GM18519 (cell line): ENCODE measurements at regions not wholly inside any gene's neighbourhood (a gene's known extent, or its start where the extent isn't known, plus 50 kb on each side); places are given as distances from the start of the nearest gene placed in this dataset.
A peak's percentile ranks its signal among the peaks of the same experiment; 100 is the strongest.

Experiments
- ATAC-seq: cut with Tn5 transposase; IDR thresholded peaks from one replicate; pipeline ENCODE4 v1.9.1; 2021; ENCODE audit warnings: mild to moderate bottlenecking, moderate library complexity; ENCODE audit not compliant: unreplicated experiment, low FRiP score

DNA sequence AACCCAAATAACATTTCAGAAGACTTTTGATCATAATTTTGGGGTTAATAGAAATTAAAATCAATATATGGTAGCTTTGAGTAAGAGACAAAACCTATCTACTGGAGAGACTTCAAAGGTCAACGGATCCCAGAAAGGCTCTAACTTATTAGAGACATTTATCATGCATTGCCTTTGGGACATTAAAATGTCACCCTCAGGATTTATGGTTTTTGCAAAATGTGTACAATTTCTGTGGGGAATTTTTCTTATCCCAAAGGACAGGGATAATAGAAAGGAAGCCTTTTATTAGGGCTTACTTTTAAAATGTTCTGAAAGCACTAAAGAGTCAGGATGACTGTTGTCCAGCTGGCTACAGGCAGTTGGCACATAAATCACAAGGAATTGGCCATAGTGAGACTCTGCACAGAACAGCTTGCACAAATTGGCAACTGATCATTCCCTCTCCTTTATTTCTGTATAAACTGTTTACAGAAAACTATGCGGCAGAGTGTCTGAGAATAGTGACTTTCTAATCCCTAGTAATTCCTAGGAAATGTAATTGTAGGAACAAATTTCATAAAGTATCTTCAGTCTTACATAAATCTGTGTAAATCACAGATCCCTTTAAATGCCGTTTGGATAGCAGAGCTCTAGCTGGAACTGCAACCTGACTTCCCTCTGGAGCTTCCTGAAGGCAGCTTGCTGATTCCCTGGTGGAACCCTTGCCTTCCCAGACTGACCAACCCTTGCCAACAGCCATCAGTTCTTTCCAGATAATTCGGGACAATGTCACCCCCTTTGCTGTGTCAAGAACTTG is 201.1 kb upstream of the PREP start:
- no peak for ATAC-seq

DNA sequence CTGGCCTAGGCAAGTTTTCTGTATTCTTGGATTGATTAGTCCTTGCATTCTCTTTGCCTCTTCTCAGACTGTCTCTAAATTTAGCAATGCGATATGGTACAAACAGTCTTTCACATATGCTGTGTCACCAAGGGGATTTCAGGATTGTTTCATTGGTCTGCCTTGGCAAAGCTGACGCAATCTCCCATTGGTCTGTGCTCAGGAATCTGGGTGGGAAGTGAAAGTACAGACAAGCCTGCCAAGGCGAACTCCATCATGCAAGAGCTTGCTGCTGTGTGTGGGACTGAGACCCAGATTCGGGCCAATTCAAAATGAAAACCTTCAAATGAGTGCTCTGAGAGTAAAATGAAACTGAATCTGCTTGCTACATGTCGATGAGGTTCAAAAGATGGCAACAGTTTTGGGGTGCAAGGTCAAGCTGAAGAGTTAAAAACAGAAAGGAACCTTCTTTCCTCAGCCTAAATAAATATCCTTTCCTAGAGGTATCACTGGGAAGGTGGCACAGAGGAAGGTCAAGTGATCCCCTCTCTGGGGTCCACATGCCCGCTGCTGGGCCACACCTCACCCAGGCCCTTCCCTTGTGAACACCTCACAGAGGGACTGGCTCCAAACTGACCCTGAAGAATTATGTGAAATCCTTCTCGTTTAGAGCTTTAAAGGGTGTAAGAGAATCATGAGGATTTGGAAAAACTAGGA is 198.8 kb upstream of the PREP start:
- ATAC-seq, result peak; percentile 77

DNA sequence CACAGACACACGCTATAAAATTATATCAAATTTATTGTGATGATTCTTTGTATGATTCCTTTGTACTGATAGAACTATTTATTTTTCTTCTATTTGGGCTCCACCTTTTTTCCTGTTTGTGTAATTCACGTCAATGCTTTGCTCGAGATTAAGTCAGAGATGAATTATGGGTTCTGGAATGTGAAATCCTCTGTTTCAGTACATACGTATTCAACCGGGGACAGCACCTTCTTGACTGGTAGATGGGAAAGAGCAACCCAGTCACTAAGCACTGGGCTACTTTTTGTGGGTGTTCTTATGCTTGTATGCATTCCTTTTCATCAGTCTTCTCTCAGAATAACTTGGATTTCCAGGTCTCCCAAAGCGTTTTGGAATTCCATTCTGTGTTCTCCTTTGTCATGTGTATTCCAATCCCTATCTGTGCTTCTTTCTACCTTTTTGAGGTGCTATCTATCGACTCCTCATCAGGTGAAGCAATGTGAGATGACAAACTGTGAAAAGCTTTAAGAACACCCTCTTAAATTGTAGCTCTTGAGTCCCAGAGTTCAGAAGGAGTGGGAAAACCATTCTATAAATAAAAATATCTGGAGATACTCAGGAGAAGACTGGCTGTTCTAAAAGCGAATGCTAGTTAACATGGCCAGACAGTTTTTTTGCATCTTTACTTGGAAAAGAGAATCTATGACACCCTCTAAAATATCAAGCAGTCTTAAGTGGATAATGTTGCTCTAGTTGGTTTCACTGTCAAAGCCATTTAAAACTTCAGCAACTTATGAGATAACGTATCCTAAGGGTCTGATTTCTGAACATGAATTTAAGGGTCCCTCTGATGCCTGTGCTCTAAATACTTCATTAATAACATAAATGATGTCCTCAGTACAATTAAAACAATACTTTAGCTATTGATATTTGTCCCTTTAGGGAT is 197.7 kb upstream of the PREP start:
- no peak for ATAC-seq

DNA sequence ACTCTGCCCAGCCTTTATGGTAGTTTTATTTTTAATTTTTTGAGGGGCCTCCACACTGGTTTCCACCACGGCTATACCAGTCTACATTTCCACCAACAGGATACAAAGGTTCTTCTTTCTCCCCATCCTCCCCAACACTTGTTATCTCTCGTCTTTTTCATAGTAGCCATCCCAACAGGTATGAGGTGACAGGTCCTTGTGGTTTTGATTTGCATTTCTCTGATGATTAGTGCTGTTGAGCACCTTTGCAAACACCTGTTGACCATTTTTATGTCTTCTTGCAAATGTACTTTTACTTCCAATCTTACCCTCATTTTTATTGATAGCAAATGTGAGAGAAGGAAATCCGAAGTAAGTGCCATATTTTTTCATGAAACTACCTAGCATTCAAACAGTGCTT is 195.4 kb upstream of the PREP start:
- ATAC-seq, result no peak

DNA sequence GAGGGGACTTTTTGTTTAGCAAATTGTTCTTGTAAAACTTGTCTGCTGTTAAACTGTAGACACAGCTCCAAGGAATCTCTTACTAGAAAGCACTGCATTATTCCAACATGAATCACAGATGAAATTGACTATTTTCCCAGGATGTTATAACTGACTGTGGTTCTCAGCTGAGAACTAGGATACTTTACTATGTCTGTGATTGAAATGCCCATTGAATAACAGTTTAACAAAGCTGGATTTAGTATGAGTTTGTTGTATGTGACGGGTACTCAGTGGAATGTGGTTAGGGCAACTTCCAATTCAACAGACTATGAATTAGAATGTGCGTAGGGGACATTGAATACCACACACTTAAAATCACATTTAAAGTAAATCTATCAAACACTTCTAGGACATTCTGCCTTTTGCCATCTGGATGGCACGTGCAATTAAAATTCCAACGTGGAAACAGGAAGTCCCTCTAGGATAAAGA is 193.4 kb upstream of the PREP start:
- ATAC-seq, result no peak

DNA sequence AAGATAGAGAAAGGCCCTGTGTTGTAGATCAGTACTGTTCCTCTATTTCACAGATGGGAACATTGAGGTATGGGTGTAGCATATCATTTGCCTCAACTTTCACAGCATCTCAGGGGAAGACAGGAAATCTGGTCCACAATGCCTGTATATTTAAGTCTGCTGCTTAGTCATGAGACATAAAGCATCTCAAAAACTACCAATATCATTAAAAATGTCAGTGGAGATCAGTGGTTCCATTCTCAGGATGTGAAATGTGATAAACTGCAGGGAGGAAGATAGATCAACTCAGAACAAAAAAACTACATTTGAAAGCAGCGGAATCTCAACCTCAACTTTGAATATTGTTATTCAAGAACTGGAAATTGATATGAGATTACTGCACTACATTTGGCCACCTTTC is 192.9 kb upstream of the PREP start:
- no peak for ATAC-seq

DNA sequence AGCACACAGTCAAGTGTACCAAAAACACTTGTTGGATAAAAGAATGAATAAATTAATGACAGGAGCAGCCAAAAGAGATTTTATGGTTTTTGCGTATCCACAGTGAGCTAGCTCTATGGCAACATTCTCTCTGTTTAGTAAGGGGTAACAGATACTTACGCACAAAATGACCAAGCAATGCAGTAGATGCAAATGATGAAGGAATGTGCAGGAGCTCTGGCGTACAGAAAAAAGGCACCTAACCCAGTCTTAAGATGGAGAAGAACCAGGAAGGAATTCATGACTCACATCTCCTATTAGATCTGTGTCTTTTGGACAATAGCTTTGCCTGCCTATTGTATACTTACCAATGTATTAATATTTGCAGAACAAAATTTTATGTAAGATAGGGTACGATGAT is 191.9 kb upstream of the PREP start:
- no peak for ATAC-seq

DNA sequence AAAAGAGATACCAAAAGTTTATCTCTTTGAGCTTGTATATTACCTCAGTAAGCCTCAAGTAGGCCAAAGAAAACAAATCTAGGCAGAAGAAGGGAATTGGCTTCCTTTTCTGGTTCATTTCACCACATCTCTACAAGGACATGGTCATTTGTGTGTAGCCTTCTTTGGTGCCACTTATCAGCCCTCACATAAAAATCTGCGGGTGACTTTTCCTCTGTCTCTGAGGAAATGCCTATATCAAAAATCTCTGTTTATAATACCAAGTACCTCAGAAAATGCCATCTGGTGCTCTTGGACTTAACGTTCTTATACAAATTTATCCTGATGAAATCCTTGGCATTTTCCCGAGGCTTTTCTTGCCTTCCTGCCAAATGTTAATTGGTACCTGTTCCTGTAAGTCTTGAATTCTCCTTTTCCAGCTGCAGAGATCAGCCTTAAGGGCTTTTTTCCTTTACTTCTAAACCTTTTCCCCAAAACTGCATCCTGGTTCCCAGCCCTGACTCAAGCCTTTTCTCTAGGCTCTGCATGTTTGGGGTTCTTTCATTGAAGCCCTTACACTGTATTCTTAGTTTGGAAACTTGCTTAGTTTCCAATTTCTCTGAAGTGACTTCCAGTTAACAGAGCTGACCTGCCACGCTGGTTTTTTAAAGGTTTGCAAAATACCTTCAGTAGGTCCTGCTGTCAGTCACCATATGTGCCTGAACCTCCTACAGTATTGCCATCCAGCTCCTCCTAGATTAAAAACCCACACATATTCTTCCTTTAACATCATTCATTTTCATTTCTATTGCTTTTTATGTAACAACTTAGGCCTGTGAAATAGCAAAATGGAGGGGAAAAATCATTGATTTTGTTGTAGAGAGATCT is 191.2 kb upstream of the PREP start:
- no peak for ATAC-seq

DNA sequence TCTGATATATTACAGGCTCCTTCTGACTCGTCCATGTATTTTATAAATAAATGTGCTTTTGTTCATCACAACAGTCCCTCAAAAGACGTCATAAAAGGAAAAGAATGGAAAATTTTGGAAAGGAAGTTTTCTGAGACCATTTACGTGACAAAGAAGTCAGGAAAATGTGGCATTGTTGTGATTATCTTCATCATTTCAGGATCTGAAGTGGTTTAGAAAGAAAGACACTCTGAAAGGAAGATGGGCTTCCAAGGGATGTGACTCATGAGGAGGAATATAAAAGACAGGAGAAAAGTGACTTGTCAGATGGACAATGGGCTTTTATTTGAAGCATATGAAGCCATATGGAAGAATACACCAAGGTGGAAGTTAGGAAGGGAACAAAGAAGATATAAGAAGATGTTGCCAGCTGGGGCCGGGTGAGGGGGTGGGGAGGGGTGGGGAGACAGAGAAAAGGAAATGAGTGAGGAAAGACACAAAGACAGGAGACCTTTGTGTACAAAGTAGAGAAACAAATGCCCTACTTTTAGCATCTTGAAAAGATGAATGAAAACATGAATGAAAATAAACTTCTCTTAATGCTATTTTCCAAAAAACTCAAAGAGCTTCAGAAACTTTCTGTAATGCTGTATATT is 190.3 kb upstream of the PREP start:
- ATAC-seq, result no peak

DNA sequence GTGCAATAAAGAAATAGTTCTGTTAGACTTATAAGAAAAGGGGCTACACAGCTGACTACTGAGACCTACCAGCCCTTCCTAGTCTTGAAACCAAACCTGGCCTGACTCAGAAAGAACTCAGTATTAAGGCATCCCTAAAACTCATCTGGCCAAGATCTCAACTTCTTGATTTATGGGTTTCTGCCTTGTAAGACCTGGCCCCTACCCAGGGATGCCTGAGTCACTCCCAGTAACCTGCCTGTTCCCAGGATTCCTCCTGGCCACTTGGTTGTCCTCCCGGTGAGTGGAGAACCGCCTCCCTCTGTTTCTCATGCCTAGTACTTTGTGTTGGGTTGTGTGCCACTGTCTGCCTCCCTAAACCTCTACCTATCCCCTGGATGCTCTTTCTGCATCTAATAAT is 189.4 kb upstream of the PREP start:
- no peak for ATAC-seq

DNA sequence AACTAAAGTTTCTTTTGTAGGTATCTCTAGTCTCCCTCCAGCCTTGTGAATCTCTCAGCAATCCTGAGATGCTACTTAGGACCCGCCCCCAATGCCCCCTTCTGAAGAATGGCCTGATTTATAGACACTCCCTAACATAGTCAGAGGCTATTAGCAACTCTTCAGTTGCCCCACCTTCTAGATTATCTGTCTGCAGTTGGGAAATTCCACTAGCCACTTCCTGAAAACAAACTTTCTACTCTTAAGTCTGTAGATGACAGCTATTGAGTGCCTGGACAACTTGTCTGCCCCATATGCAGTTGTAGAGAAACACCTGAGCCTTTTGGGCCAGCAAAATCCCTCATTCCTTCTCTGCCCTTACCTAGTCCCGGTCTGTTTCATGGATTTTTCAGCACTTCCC is 188.2 kb upstream of the PREP start:
- peak; percentile 89 for ATAC-seq

DNA sequence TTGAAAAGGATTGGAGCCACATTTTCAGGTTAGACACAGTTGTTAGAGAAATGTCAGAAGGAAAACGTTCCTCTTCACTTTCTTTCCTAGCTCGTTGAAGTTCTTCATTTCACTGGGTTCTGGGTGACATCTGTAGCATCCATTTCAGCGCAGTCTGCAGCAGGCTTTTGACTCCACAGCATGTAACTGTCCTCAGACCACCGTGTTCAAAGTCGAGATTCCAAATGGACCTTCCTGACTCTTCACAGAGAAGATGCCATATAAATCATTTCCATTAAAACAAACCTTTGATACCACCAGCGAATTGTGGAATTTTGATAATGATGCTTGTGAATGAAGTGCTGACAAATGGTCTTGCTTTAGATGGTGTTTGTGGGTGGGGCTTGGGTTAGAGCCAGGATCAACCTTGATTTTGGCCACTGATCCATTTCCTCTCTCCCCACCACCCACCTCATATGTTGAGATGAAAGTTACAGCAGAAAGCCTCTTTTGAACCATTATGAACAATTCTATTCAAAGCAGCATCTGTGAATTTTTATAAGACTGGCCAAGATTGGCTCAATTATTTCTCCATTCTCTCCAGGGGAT is 185.3 kb upstream of the PREP start:
- ATAC-seq, result no peak

DNA sequence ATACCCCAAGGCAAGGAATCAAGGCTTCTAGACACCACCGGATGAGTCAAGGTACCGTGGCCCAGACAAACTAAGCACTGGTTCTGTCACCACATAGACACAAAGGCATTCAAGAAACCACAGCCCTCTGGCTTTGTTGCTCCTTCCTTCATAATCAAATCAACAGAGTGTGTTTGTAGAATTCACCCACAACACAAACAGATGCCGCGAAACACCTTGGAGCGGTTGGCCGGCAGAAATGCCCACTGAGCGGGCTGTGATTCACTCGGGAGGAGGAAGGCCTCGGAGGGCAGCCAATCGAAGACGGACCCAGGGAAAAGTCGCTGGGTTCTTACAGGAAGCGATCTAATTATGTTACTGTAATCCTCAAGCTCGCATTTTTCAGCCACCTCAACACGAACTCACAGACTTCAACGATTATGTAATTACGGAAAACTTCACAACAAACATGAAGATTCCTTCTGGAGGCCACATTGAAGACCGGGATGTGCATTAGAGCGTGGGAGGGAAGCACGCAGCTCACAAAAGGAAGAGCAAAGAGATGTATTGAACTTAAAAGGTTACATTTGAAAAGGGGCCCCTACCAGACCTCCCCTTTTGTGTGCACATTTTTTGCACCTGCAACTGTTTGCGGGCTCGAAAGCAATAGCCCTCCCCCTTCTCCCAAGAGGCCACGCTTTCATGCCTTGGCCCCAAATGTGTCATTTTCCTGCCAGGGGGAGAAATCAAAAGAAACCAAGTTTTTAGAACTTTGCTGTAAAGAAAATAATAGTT is 184.7 kb upstream of the PREP start:
- no peak for ATAC-seq

DNA sequence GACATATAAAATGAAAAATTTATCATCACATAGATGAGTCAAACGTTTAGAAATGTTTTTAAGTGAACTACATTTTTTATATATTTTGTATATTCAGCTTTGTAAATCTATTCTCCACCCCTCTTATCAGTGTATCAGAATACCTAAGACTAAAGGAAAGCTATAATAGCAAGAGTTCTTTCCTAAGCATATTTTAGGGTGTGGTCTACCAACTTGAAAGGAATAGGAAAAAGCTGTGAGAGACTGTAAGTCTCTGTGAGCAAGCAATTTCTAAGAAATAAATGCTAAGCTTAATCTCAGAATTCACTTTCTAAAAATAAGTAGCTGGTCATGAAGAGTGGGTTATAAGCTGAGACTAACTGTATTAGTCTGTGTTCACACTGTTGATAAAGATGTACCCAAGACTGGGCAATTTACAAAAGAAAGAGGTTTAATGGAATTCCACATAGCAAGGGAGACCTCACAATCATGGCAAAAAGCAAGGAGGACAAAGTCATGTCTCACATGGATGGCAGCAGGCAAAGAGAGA is 175.4 kb upstream of the PREP start:
- ATAC-seq, result no peak

DNA sequence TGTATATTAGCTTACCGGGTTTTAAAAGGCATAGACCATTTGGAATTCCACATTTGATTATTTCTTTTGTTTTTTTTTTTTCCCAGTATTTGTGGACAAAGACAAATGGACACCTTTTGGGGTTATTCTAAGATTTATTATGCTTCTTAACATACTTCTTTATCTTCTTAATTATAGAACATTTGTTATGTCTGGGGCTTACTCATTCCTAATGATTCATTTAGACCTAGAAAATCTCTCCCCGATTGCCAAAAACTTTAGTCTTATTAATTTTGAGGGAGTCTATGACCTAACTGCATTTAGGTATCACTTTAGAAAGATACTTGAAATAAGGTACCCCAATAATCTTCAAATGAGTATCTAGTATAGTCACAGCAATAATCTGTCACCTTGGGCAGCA is 170.7 kb upstream of the PREP start:
- ATAC-seq, result no peak

DNA sequence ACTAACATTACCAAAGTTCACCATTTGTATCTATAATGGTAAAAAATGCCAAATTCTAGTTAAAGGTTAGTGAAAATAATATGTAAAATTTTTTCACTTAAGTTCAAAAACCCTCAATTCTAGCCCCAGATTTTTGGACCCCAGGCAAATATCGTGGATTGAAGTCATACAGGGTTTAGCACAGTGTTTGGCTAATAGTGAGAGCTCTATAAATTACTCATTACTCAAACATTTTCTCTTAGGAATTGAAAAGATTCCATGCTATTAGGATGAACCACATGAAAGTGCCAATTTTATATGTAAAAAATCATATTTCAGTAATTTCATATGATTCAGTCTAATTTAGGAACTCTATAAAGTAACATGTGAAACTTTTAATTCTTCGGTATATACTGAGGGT is 170.3 kb upstream of the PREP start:
- ATAC-seq, result no peak

DNA sequence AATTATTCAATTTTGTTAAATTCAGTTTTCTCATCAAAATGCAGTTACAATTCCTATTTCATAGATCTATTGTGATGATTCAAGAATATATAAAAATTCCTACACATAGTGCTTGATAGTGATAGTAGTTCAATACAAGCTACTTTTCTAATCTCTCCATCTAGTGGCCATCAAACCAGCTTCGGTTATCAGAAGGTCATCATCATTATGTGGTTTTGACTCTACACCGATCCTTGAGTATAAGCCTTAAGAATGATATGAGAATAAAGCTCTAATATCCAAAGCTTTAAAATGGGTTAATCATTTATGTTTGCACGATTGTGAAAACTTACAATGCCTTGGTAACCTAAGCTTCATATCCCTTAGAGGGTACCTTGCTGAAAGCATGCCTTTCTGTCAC is 167.5 kb upstream of the PREP start:
- no peak for ATAC-seq

DNA sequence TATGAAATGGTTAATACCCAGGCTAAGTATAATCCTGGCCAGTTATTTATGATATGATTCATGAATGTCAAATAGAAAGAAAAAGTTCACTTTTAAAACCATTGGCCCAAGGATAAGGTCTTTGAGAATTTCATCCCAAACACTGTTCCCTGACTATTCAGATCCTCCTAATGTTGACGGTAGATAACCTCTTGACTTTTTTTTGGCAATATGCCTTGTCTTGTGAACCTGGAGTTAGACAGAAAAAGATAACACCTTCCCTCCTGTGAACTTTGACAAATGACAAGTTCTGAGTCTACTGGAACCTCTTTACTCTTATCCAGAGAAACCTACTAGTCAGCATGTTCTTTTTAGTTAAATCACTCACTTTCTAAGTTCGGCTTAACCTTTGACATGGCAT is 166.8 kb upstream of the PREP start:
- ATAC-seq, result no peak
